Small intestine (tissue), 7 donors: ENCODE measurements at regions not wholly inside any gene's neighbourhood (a gene's known extent, or its start where the extent isn't known, plus 50 kb on each side); places are given as distances from the start of the nearest gene placed in this dataset.
A peak's percentile ranks its signal among the peaks of the same experiment; 100 is the strongest.

ENCODE experiments used
- DNase-seq, 2 donors: peaks; one replicate each; pipeline versions ENCODE4 v3.0.0 to v3.0.0-alpha.2; 2013
- FAIRE-seq: peaks from 2 replicates; lab custom pipeline; 2012; peaks lifted over from hg19 to GRCh38; lab: Jason Lieb, UNC
- H3K27ac ChIP-seq, 3 donors: one replicate each; pipeline ENCODE4 v1.5.1; 2013; ENCODE audit warnings: low read length in 2 of 3, mild to moderate bottlenecking in 2 of 3, control low read depth in 1 of 3, inconsistent platforms in 1 of 3, low read depth in 1 of 3, moderate library complexity in 1 of 3
- H3K27me3 ChIP-seq, 3 donors: one replicate each; pipeline ENCODE4 v1.6.1; 2013; ENCODE audit warnings: low read length in 3 of 3, inconsistent platforms in 1 of 3; ENCODE audit not compliant: control insufficient read depth in 3 of 3, insufficient read depth in 3 of 3
- H3K36me3 ChIP-seq, 3 donors: one replicate each; pipeline ENCODE4 v1.6.1; 2013; ENCODE audit warnings: low read length in 3 of 3, inconsistent platforms in 1 of 3, low read depth in 1 of 3, mild to moderate bottlenecking in 1 of 3, moderate library complexity in 1 of 3; ENCODE audit not compliant: control insufficient read depth in 3 of 3, insufficient read depth in 2 of 3
- H3K4me1 ChIP-seq, 3 donors: one replicate each; pipeline ENCODE4 v1.6.1; 2013; ENCODE audit warnings: low read length in 2 of 3, inconsistent platforms in 1 of 3, low read depth in 1 of 3, mild to moderate bottlenecking in 1 of 3, moderate library complexity in 1 of 3; ENCODE audit not compliant: control insufficient read depth in 3 of 3, insufficient read depth in 2 of 3
- H3K4me3 ChIP-seq, 3 donors: one replicate each; pipeline ENCODE4 v1.5.1; 2013; ENCODE audit warnings: low read length in 3 of 3, control low read depth in 1 of 3, inconsistent platforms in 1 of 3, low read depth in 1 of 3, mild to moderate bottlenecking in 1 of 3, moderate library complexity in 1 of 3
- H3K9me3 ChIP-seq, 2 donors: one replicate each; pipeline ENCODE4 v1.6.1; 2013; ENCODE audit warnings: low read depth in 1 of 2, low read length in 1 of 2; ENCODE audit not compliant: control insufficient read depth in 2 of 2, insufficient read depth in 1 of 2
- WGBS, 3 donors: extraction: QIAGEN DNeasy Blood & Tissue Kit; methylation state at CpG; one replicate each; pipeline ENCODE4 v1.1.7; 2013; 5-methylcytosine and 5-hydroxymethylcytosine counted together
- donor health status: healthy with polysubstance abuse.
- donor health status: control.
- donor health status: control.
- donor health status: Bipolar disorder and iron deficiency.
- donor health status: healthy.

GRCh38 chr7:26029911-26030310, 122.1 kb upstream of the NFE2L3 start:
- no peak overlapping the region for H3K27ac ChIP-seq
- DNase-seq (no peak), FAIRE-seq (no peak)
- H3K36me3 ChIP-seq = no peaks in the 10 kb centered on the region
- no peaks in the 10 kb centered on the region for H3K27me3 ChIP-seq
- no peak overlapping the region for H3K4me3 ChIP-seq
- 58 to 91% (median 65%) methylated on average over 3 of the region's 3 CpGs for WGBS, 3 donors
- H3K4me1 ChIP-seq = peaks cover 0 to 3% (median 1%) of the 10 kb centered on the region in 3 donors
- H3K9me3 ChIP-seq = peaks cover 0 to 4% of the 10 kb centered on the region in 2 donors

- H3K4me1 ChIP-seq = peaks cover 0 to 4% (median 1%) of the 10 kb centered on the region in 3 donors
- DNase-seq (no peak), FAIRE-seq (no peak)
- H3K36me3 ChIP-seq = no peaks in the 10 kb centered on the region
- WGBS, 3 donors = 67 to 81% (median 74%) methylated on average over 3 of the region's 3 CpGs
- H3K27me3 ChIP-seq = peaks cover 0 to 5% (median 0%) of the 10 kb centered on the region in 3 donors
- peaks cover 0 to 7% of the 10 kb centered on the region in 2 donors for H3K9me3 ChIP-seq
- no peak overlapping the region for H3K27ac ChIP-seq
- H3K4me3 ChIP-seq = no peak overlapping the region
Measured at GRCh38 chr7:26034391-26034790, 117.6 kb upstream of the NFE2L3 start.

GRCh38 chr7:26035552-26035951, 116.4 kb upstream of the NFE2L3 start:
- Histone ChIP-seq H3K4me3 (no peak overlapping the region), H3K36me3 (no peaks in the 10 kb centered on the region), H3K27ac (no peak overlapping the region), H3K9me3 (peaks cover 0 to 7% of the 10 kb centered on the region in 2 donors), H3K4me1 (peaks cover 0 to 4% (median under 1%) of the 10 kb centered on the region in 3 donors), H3K27me3 (peaks cover 0 to 11% (median 0%) of the 10 kb centered on the region in 3 donors)
- DNase-seq = peak; percentile 15 to 30
- no peak for FAIRE-seq

GRCh38 chr7:26036092-26036491, 115.9 kb upstream of the NFE2L3 start:
- WGBS, 3 donors = 88 to 95% (median 90%) methylated on average over 1 of the region's 1 CpG
- H3K4me1 ChIP-seq = peaks cover 0 to 4% (median 0%) of the 10 kb centered on the region in 3 donors
- no peak for DNase-seq

GRCh38 chr7:26038201-26038990, 113.6 kb upstream of the NFE2L3 start:
- peaks cover 0 to 11% (median 0%) of the 10 kb centered on the region in 3 donors for H3K27me3 ChIP-seq
- H3K9me3 ChIP-seq = peaks cover 0 to 3% of the 10 kb centered on the region in 2 donors
- WGBS, 3 donors = 45 to 79% (median 70%) methylated on average over 9 of the region's 9 CpGs
- H3K27ac ChIP-seq = no peak overlapping the region
- H3K4me3 ChIP-seq = no peak overlapping the region
- FAIRE-seq (no peak), DNase-seq (no peak)
- no peaks in the 10 kb centered on the region for H3K36me3 ChIP-seq
- peaks cover 0 to 4% (median 0%) of the 10 kb centered on the region in 3 donors for H3K4me1 ChIP-seq

More at GRCh38 chr7:26036092-26036491, 115.9 kb upstream of the NFE2L3 start:
- Histone ChIP-seq H3K27me3 (peaks cover 0 to 11% (median 0%) of the 10 kb centered on the region in 3 donors), H3K4me3 (no peak overlapping the region), H3K36me3 (no peaks in the 10 kb centered on the region), H3K27ac (no peak overlapping the region), H3K9me3 (peaks cover 0 to 5% of the 10 kb centered on the region in 2 donors)
- no peak for FAIRE-seq

GRCh38 chr7:26040085-26040484, 111.9 kb upstream of the NFE2L3 start:
- H3K27me3 ChIP-seq = peaks cover 0 to 11% (median 0%) of the 10 kb centered on the region in 3 donors
- no peak overlapping the region for H3K4me3 ChIP-seq
- DNase-seq (no peak), FAIRE-seq (no peak)
- H3K36me3 ChIP-seq = no peaks in the 10 kb centered on the region
- H3K9me3 ChIP-seq = peaks cover 0 to 3% of the 10 kb centered on the region in 2 donors
- H3K27ac ChIP-seq = no peak overlapping the region
- WGBS, 3 donors = 86 to 92% (median 91%) methylated on average over 5 of the region's 5 CpGs
- no peaks in the 10 kb centered on the region for H3K4me1 ChIP-seq

- DNase-seq (no peak), FAIRE-seq (no peak)
- Histone ChIP-seq H3K36me3 (no peaks in the 10 kb centered on the region), H3K27me3 (peaks cover 0 to 11% (median 0%) of the 10 kb centered on the region in 3 donors), H3K4me1 (peaks cover 0 to 2% (median 0%) of the 10 kb centered on the region in 3 donors), H3K27ac (no peak overlapping the region), H3K4me3 (no peak overlapping the region), H3K9me3 (no peaks in the 10 kb centered on the region)
- WGBS, 3 donors = 86 to 96% (median 92%) methylated on average over 6 of the region's 6 CpGs
Measured at GRCh38 chr7:26042237-26042636, 109.8 kb upstream of the NFE2L3 start.

- FAIRE-seq (no peak), DNase-seq (no peak)
- WGBS, 3 donors = 90 to 96% (median 91%) methylated on average over 7 of the region's 7 CpGs
- H3K9me3 ChIP-seq = no peaks in the 10 kb centered on the region
- H3K27ac ChIP-seq = no peak overlapping the region
- no peak overlapping the region for H3K4me3 ChIP-seq
- no peaks in the 10 kb centered on the region for H3K36me3 ChIP-seq
- peaks cover 0 to 2% (median 0%) of the 10 kb centered on the region in 3 donors for H3K4me1 ChIP-seq
- peaks cover 0 to 7% (median 0%) of the 10 kb centered on the region in 3 donors for H3K27me3 ChIP-seq
Measured at GRCh38 chr7:26043801-26044200, 108.2 kb upstream of the NFE2L3 start.
